IMR-90 (cell line): ENCODE measurements at regions not wholly inside any gene's neighbourhood (a gene's known extent, or its start where the extent isn't known, plus 50 kb on each side); places are given as distances from the start of the nearest gene placed in this dataset.

ENCODE experiments used
- BHLHE40 ChIP-seq: fragments of 150-350 bp; IDR thresholded peaks from 2 replicates; pipeline ENCODE4 v1.6.1; 2016; ENCODE audit warnings: mild to moderate bottlenecking, low read depth, low read length
- CEBPB ChIP-seq: IDR thresholded peaks from 2 replicates; pipeline ENCODE4 v1.6.1; 2012; ENCODE audit warnings: low read depth, low read length, improper control_type of control experiment
- CHD1 ChIP-seq: IDR thresholded peaks from 2 replicates; pipeline ENCODE4 v1.6.1; 2012; ENCODE audit warnings: low read depth, low read length, improper control_type of control experiment
- FOS ChIP-seq: fragments of 150-350 bp; IDR thresholded peaks from 2 replicates; pipeline ENCODE4 v1.6.1; 2016; ENCODE audit warnings: low read depth, low read length
- MAFK ChIP-seq: IDR thresholded peaks from 2 replicates; pipeline ENCODE4 v1.6.1; 2012; ENCODE audit warnings: low read depth, low read length, improper control_type of control experiment
- MAZ ChIP-seq: IDR thresholded peaks from 2 replicates; pipeline ENCODE4 v1.6.1; 2012; ENCODE audit warnings: low read depth, mild to moderate bottlenecking, low read length, improper control_type of control experiment, moderate library complexity, borderline replicate concordance
- MXI1 ChIP-seq: IDR thresholded peaks from 2 replicates; pipeline ENCODE4 v1.6.1; 2012; ENCODE audit warnings: low read depth, mild to moderate bottlenecking, low read length, moderate library complexity, borderline replicate concordance
- NFE2L2 ChIP-seq: fragments of 150-350 bp; IDR thresholded peaks from 2 replicates; pipeline ENCODE4 v1.6.1; 2016; ENCODE audit warnings: low read depth, mild to moderate bottlenecking, low read length
- POLR2A ChIP-seq: IDR thresholded peaks from 2 replicates; pipeline ENCODE4 v1.6.1; 2012; ENCODE audit warnings: mild to moderate bottlenecking, low read depth, low read length
- RAD21 ChIP-seq: IDR thresholded peaks from 2 replicates; pipeline ENCODE4 v1.6.1; 2012; ENCODE audit warnings: low read length, improper control_type of control experiment
- RCOR1 ChIP-seq: IDR thresholded peaks from 2 replicates; pipeline ENCODE4 v1.6.1; 2012; ENCODE audit warnings: mild to moderate bottlenecking, low read length, improper control_type of control experiment; ENCODE audit not compliant: insufficient replicate concordance
- RFX5 ChIP-seq: IDR thresholded peaks from 2 replicates; pipeline ENCODE4 v1.8.0; 2012; ENCODE audit warnings: low read depth, mild to moderate bottlenecking, low read length, moderate library complexity
- TF ChIP-seq, protein P1 (sequence below): conservative IDR thresholded peaks from 2 replicates; pipeline ENCODE4 v1.5.1; 2012; ENCODE audit warnings: mild to moderate bottlenecking, low read depth, low read length, improper control_type of control experiment

DNA sequence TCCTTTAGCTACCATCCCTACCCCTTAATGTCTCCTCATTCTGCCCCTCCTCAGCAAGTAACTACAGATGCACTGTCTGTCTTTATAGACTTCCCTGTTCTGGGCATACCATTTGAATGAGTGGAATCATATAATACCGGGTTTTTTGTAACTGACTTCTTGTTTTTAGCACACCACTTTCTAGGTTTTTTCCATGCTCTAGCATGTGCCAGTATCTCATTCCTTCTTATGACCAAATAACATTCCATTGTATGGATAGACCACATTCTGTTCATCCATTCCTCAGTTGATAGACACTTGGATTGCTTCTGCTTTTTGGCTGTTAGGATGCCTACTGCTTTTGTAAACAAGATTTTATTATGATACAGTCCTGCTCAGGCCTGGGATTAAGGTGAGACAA lies 154.7 kb downstream of the TSN start:
- TF ChIP-seq, protein P1, sequence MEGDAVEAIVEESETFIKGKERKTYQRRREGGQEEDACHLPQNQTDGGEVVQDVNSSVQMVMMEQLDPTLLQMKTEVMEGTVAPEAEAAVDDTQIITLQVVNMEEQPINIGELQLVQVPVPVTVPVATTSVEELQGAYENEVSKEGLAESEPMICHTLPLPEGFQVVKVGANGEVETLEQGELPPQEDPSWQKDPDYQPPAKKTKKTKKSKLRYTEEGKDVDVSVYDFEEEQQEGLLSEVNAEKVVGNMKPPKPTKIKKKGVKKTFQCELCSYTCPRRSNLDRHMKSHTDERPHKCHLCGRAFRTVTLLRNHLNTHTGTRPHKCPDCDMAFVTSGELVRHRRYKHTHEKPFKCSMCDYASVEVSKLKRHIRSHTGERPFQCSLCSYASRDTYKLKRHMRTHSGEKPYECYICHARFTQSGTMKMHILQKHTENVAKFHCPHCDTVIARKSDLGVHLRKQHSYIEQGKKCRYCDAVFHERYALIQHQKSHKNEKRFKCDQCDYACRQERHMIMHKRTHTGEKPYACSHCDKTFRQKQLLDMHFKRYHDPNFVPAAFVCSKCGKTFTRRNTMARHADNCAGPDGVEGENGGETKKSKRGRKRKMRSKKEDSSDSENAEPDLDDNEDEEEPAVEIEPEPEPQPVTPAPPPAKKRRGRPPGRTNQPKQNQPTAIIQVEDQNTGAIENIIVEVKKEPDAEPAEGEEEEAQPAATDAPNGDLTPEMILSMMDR, result no peak
- TF ChIP-seq POLR2A (no peak), RAD21 (no peak), BHLHE40 (no peak), RFX5 (no peak), FOS (no peak), MAZ (no peak), MXI1 (no peak), CHD1 (no peak), RCOR1 (no peak), MAFK (no peak), CEBPB (no peak), NFE2L2 (no peak)
